ENCODE measurements at regions not wholly inside any gene's neighbourhood (a gene's known extent, or its start where the extent isn't known, plus 50 kb on each side); places are given as distances from the start of the nearest gene placed in this dataset.

DNA sequence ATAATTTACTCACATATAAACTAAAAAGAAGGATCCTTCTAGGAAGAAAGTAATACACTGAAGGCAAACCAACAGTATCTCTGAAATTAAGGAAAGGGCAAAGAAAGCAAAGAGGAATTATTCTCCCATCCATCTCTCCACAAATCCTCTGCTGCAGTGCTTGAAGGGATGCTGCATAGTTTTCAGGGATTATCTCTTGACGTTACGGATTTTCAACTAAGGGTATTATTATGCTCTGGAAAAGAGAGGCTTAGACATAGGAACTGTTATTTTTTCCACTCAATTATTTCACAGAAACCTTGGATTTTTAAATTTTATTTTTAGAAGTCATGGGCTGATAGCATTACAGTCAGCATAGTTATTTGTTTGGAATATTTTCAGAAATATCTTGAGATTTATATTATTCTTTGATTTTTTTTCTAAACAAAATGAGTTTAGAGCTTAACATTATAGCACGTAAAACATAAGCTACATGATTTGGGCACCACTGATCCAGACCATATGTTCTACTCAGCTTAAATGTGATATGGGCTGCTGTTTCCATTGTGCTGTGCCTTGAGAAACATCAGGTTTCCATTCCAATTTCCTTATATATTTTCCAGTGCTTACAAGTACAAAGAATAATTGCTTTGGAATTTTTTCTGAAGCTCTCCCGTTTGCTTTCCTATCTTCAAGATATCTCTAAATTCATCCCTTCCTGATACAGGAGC, 57.9 kb upstream of the DCN start:
- intact Hi-C loops (cut with DNase I), result no loop called here
- no peak for DNase-seq
- no peak for ATAC-seq (ENCODE audit: poor library complexity)

DNA sequence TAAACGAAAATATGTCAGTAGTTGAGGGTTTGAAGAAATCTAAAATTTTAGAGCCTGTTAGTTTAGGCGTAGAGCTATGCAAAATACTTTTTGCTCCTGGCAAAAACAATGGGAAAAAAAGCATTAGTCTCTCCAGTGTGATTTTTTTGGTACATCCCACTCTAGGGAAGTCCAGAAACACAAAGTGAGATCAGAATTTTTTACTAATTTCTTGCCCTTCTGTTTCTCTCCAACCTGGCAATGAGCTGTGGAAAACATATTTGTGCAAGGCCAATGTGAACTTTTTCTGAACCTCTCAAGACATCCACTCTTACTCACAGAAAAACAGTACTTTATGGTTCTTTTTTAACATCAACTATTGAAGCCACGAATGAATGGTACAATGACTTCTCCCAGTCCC, 56.9 kb upstream of the DCN start:
- ATAC-seq (ENCODE audit: poor library complexity) (peak; percentile 93), DNase-seq (no peak)
- intact Hi-C loops (cut with DNase I), result no loop called here

All from Right ventricle myocardium superior (tissue), 1 donor.